Ecto neural progenitor cell (in vitro differentiated cells): ENCODE measurements at regions not wholly inside any gene's neighbourhood (a gene's known extent, or its start where the extent isn't known, plus 50 kb on each side); places are given as distances from the start of the nearest gene placed in this dataset.
"Not testable (repeated sequence)": the region's sequence is repeated elsewhere in the genome, so short reads cannot be mapped to it uniquely, and the experiment has no call there.

ENCODE experiments used
- DNase-seq: peaks from one replicate; pipeline ENCODE4 v3.0.0-alpha.2; 2018; ENCODE audit warnings: low spot score

DNA sequence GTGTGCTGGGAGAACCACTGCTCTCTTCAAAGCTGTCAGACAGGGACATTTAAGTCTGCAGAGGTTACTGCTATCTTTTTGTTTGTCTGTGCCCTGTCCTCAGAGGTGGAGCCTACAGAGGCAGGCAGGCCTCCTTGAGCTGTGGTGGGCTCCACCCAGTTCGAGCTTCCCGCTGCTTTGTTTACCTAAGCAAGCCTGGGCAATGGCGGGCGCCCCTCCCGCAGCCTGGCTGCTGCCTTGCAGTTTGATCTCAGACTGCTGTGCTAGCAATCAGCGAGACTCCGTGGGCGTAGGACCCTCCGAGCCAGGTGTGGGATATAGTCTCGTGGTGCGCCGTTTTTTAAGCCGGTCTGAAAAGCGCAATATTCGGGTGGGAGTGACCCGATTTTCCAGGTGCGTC lies 164.0 kb downstream of the HRH4 start:
- not testable (repeated sequence) for DNase-seq

DNA sequence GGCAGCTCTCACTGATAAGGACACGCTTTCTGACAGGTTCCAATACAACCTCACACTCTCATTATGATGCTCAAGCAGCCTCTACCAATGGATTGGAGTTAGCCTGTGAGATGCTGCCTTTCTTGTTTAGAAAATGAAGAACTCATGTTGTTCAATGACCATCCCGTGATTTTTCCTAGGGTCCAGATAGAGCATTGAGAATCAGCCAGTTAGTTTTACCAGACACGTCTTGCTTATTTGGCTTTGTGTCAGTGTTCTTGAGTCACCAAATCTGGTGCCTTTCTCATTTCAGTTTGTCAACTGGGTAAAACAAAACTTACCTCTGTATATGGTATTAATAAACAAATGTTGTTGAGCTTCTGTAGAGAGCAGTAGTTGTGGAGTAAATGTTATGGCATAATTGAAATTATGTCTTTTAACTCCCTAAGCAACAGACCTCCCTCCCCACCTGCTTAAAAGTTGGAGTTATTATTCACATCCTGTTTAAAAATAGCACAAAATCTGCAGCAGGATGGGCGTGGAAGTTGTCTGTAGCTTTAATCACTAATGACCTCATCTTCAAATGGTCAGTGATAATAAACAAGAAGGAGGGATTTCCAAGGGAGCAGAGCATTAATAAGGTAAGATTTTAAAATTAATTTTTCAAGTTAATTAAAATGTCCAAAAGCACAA lies 167.3 kb downstream of the HRH4 start:
- no peak for DNase-seq

DNA sequence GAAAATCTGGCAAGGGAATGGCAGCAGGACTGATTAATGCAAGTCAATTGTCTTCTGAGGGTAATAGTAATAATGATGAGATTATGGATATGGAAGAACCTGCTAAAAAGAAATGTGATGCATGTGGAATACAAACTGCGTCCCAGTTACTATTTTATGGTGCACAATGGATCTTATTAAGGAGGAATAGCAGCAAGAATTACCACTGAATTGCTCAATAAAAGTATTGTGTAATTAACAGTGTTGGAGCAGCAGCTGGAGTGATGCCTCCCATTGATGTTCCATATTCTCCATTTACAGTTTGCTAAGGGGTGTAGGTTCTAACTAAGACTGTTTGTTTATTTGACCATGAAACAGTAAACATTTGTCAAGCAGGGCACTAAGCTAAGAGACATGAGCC lies 167.9 kb downstream of the HRH4 start:
- no peak for DNase-seq

DNA sequence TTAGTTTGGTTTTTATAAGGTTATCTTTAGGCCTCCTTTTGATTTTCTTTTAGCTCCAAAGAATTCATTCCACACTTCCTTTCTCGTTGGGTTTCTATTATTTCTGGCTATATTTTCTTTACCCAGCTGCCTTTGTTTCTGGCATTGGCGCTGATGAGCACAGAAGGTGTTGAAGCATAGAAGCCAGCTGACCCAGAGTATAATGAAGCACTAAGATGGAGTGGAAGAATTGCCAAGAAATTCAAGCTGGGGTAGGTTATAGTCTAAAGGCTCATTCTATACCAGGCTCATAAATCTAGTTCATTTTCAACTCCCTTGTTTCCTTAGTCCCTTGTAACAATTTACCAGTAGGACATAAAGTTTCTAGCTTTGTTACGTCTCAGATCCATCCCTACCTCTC lies 169.5 kb downstream of the HRH4 start:
- DNase-seq: no peak

DNA sequence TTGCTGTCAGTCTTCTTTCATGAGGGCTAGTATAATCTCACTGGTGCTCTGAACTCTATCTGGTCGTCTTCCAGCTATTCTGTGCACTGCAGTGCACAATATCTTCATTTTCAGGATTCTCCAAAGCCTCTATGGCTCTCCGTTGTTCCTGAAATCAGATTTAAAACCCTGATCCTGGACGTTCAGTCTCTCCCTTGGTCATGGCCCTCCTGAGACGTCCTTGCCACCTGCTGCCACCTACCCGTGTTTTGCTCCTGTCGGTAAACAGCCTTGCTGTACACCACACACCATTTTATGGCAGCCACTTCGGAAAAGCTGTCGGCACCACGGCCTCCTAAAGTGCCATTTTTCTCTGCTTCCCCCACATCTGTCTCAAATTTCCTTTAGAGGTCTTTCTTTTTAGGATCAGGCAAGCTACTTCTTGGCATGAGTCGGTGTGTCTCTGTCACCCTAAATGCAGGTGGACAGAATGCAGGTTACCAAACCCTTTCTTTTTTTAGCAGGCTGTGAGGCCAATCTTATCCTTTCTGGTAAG lies 170.0 kb downstream of the HRH4 start:
- DNase-seq: no peak

DNA sequence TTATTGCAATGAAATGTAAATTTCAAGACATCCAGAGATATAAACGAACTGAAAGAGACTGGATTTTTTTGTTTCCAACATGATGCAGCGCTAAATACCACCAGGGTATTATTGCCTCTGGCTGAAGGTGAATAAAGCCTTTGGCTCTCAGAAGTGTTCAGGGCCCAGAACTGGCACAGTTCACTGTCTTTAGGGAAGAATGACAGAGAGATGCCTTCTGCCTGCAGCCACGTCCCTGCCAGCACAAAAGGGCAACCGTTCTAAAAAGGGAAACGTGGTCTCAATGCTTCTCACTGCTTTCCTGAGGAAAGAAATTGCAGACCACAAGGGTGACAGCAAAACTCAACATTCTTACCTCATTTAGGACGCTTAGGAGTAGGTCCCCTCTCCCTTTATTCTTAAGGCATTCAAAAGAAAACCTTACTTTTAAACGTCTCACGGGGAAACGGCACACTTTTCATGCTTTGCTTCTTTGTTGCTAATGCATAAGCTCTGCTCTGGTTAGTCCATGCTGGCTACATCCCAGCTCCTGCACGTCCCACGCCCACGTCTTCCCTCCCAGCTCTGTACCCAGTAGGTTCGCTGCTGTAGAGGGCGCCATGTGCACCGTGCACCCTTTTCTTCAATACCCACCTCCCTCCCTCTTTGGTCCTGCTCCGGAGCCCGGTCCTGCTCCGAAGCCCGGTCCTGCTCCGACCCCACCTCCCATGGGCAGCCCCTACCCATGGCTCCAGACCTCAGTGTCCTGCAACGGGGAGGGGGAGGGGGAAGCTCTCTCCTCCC lies 171.0 kb downstream of the HRH4 start:
- no peak for DNase-seq

DNA sequence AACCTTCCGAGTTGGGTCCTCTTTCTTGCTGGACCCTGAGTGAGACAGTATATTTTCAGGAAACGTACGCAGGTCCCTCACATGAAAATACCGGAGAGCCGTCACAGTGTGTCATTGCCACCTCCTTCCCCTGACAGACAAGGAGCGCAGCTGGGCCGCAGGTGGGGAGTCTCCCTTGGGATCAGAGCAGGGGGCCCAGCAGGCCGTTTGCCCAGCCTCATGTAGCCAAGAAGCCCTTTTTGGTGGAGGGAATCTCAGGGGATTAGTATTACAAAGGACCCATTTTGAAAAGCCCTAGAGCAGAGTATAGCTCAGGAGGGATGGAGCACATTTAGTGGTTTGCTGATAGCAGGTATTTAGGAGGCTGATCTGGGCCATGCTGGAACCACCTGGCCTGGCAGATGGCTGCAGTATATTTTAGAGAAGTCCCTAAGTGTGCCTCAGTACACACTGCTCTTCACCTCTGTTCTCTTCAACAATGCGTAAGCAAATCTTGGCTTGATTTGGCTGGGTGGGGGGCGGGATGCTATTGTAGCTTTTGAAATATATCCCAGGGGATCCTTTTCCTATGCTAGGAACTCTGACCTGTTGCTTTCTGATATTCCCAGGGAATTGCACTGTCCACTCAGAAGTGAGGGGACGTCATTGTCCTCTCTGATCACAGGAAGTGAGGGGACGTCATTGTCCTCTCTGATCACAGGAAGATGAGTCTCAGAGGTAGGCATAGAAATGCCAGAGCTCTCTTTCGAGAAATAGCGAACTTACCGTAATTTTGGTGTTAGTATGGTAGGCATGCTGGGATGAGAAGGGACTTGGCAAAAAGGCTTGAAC lies 171.9 kb downstream of the HRH4 start:
- no peak for DNase-seq

DNA sequence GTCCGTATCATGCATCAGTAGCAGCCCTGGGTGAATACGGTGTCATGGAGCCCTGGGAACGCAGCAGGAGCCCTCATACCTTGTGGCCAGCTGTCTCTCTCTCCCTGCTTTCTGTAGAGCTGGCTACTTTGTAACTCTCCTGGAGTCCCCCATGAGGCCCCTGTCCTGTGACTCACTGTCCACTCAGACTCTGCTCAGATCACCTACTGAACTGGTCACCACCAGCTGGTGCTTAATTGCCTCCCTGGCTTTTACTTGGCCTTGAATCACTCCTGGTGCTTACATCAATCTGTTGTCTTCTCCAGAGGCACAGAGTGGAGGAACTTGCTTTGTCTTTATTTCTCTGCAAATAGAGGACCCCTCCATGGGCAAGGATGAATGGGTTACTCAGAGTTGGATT lies 172.7 kb downstream of the HRH4 start:
- no peak for DNase-seq

DNA sequence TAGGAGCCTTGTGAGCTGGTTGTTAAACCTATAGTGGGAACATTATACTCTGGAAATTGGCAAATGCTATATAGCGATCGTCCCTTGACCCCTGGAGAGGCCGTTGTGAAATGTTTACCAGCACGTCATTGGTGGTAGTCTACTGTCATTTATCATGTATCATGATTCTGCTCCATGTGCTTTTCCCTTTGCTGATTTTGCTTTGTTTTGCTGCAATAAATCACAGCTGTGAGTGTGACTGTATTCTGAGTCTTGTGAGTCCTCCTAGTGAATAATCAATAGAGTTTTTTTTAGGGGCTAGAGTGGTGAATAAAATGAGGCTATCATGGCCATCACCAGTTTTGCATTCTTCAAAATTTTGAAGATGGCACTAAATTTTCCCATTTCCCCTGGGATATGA lies 189.1 kb downstream of the HRH4 start:
- DNase-seq: no peak

DNA sequence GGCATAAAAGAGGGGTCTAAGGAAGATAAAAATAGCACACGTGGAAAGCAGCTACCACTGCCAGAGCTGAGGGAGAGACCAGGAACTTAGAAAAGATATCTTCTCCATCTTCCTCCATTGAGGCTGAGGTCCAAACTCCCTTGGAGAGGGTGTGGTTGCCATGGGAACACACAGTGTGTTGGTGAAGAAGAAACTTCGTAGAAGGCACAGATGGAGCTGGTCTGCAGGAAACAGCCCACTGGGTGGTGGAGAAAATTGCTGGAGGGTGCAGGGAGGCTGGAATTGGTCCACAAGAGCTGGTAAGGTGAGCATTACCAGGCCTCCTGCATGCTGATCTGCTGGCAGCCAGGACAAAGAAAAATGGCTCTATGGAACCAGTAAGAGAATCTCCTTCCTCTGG lies 191.0 kb downstream of the HRH4 start:
- DNase-seq: no peak

DNA sequence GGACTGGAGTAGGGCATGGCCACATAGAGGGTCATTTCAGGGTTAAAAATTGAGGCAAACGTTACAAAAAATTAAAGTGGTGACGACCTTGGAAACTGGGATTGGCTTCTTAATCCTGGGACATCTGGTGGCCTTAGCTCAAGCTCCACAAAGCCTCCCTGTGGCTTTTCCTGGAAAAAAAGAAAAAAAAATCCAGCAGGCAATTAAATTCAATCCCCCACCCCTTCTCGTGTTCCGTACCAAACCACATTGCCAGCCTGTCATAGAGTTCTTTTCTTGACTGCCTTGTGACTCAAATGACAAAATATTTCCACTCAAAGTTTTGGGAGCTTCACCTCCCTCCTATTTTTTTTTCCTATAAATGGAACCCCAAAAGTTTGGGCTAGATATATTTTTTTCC lies 195.6 kb downstream of the HRH4 start:
- DNase-seq: no peak

DNA sequence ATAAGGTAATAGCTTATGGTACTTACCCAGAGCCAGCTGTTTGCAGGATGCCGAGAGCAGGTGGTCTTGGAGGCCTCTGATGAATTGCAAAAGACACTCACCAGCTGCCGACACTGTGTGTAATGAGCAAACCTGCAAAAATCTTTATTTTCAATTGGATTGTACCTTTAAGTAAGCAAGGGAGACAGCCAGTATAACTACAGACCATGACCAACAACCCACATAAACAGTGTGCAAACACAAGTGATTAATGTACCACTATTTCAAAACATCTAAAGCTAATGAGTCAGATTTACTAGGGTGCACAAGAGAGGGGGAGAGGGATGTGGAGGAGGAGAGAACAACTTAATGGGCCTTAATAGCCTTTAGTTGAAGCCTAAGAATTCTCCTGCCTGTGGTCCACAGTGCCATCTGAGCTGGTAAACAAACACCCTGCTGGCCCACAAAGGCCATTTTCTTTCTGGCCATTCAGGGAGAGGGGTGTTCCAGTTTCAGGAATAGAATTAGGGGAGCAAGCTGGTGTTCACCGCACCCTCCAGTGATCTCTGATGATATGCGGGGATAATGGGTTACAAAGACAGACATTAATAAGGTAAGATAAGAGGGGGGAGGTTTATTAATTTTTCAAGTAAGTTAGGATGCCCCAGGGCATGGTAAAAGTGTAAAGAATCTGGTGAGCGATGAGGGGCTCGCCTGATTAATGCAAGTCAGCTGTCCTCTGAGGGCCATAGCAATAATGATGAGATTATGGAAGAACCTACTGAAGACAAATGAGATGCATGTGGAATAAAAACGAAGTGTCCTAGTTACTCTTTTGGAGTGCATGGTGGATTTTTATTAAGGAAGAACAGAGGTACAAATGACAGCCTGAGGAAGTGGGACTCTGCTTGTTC lies 196.4 kb downstream of the HRH4 start:
- no peak for DNase-seq

DNA sequence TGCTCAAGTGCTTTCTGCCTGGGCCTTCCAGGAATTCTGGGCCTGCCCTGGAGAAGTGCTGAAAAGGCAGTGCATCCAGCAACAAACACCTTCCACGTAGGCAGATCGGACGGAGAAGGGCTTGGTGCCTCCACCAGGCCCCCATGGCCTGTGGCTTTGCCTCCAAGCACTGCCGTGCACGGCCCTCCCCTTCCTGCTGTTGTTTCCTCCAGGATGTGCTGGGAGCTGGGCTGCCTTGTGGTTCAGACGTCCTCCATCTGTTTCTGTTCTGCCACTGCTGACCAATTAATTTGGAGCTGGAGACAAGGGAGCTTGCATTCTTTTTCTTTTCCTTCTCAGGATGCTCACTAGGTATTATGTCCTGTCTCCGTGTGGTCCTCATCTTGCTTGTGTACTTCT lies 197.0 kb downstream of the HRH4 start:
- DNase-seq: no peak

DNA sequence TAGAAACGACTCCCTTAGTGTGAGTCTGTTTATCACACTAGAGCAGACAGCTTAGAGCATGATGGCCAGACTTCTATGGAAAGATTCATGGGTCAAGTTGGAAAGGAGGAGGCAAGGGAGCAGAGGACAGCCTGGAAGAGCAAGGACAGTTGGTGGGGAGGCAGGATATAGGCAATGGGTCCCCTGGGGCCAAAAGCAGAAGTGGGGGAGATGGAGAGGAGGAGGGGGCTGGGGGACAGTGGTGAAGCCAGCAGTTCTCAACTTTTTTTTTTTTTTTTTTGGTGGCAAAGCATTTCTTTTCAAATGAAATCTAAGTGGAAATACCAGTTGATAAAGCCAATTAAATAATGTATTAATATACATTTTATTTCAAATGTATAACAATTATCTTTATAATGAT lies 197.9 kb downstream of the HRH4 start:
- DNase-seq: no peak

DNA sequence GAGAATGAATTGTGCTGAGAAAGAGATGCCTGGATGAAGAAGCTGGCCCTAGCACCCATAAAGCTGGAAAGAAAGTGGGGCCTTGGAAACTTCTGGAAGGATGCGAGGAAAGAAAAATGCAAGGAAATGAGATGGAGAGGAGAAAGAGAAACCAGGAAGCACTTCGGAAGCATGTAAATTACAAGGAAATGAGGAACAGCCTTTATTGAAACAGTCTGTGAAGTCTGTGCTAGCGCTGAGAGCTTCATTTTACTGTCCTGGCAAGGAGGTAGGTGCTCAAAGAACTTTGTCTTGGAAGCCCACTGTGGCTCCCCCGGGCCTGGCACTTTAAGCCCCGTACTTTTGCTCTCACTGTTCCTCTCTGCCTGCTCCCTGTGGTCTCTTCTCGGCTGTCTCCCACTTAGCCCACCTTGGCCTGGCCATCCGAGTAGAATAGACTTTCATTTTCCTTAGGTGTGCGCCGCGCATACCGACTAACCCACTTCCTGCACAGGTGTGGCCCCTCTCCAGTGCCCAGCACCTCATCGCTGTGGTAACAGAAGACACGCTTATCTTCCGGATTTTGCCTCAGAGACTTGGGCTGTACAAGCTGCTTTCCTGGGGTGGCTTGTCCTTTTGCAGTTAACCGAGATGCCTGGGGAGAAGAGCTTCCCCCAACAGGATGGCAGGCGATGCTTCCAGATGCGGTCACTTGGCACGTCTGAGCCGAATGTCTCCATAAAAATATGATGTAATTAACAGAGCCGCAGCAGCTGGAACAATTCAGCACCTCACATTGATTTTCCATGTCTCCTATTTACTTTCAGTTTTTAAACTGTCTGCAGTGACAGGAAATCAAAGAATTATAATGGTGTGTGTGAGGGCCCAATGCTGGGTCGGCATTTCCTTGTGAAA lies 199.6 kb downstream of the HRH4 start:
- DNase-seq: no peak

DNA sequence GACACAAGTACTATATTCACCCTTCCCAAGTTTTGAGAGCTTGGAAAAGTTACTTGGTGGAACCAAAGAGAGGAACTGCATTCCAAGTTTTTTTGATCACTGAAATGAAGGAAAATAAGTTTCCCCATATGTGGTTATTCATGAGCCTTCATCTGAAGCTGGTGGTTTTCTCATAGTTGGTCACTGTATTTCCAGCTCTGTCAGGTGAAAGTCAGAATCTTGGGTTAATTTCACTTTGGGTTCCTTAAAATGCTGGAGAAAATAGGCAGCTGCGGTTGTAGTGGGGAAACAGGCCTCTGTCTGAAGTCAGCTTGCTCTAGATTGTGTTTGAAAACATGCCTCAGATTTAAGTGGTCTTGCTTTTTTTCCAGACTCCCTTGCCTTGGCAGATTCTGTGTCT lies 200.5 kb downstream of the HRH4 start:
- DNase-seq: no peak

DNA sequence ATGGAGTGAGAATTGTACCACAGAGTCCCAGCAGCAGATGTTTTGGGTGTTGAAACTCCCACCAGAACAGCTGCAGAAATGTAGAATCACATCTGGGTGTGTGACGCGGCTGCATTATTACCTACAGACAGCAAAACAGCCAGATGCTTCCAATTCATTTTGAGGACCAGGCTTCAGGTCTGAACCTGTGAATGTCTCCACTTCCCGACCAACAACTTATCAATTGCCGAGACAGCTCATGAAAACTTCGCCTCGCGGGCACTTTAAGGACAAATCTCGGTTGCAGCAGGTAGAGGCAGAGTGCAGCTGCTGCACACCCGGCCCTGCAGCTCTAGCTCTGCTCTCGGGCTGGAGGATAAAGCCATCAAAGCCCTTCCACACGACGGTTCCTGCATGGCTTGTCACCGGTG lies 202.0 kb downstream of the HRH4 start:
- DNase-seq: no peak

DNA sequence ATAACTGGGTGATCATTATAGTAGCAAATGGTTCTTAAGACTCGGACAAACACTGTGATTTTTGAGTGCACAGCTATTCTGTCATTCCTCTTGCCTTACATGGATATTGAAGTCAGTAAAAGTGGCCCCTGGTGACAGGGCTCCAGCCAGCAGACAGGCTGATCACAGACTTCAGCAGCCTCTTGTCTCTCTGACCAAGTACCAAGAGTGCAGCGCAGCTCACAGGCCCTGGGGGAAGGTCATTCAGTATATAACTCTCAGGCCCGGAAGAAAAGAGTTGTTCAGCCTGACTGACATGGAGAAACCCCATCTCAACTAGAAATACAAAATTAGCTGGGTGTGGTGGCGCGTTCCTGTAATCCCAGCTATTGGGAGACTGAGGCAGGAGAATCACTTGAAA lies 202.6 kb downstream of the HRH4 start:
- no peak for DNase-seq

DNA sequence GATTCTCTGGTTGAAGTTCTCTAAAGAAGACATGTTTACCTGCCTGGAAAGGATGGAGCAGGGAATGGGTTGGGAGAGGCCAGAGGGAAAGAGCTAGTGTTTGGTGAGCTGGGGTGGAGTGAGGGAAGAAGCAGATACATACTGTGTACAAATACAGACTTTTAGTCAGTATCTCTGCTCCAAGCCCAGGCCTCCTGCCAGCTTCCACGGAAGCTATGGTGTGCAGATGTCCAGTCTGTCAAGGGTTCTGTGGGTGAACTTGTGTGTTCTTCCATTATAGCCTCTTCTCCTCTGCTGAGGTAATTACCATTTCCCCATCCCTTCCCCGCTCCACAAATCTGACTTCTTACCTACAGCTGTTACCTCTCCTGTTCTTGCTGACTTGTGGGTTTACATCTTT lies 208.6 kb downstream of the HRH4 start:
- no peak for DNase-seq

DNA sequence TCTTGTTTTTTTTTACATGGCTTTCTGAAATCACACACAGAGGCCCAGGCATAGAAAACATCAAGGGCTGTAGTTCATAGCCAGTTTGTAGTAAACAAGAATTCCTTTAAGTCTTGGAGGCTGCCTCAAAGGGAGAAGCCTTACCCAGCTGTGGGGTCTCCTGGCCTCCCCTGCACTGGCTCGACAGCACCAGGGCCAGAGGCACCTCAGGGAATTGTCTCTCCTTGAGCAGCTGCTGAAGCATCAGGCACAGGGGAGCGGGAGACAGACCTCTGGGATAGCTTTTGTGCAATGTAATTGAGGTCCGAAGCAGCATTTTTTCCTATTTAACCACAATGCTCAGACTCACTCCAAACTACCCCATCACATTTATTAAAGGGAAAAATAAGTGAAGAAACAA lies 209.1 kb downstream of the HRH4 start:
- no peak for DNase-seq
